BLaER1 (cell line): ENCODE measurements at regions not wholly inside any gene's neighbourhood (a gene's known extent, or its start where the extent isn't known, plus 50 kb on each side); places are given as distances from the start of the nearest gene placed in this dataset.

Experiments used
- H3K27ac ChIP-seq: shearing (Covaris generic); formaldehyde crosslinking; 2 replicates; pipeline ENCODE4 v1.8.1; 2022
- H3K27me3 ChIP-seq: shearing (Covaris generic); formaldehyde crosslinking; 2 replicates; pipeline ENCODE4 v1.8.1; 2022
- H3K36me3 ChIP-seq: shearing (Covaris generic); formaldehyde crosslinking; 2 replicates; pipeline ENCODE4 v1.8.1; 2022
- H3K4me1 ChIP-seq: shearing (Covaris generic); formaldehyde crosslinking; 2 replicates; pipeline ENCODE4 v1.8.1; 2022
- H3K4me2 ChIP-seq: shearing (Covaris generic); formaldehyde crosslinking; 2 replicates; pipeline ENCODE4 v1.8.1; 2022
- H3K4me3 ChIP-seq: shearing (Covaris generic); formaldehyde crosslinking; 2 replicates; pipeline ENCODE4 v1.8.1; 2022
- H3K9ac ChIP-seq: shearing (Covaris generic); formaldehyde crosslinking; 2 replicates; pipeline ENCODE4 v1.8.1; 2022
- H3K9me3 ChIP-seq: shearing (Covaris generic); formaldehyde crosslinking; 2 replicates; pipeline ENCODE4 v1.8.1; 2022
- H4K20me1 ChIP-seq: shearing (Covaris generic); formaldehyde crosslinking; 2 replicates; pipeline ENCODE4 v1.8.1; 2022
- Cebpa-rat ChIP-seq: shearing (Covaris generic); IDR thresholded peaks from 2 replicates; pipeline ENCODE4 v1.8.1; 2022

GRCh38 chr7:112889268-112889667, 99.1 kb upstream of the TMEM168 start:
- Histone ChIP-seq H3K27me3 (no peaks in the 10 kb centered on the region), H3K4me1 (no peaks in the 10 kb centered on the region), H3K27ac (no peak overlapping the region), H3K4me2 (no peak overlapping the region), H3K36me3 (peaks cover 58% of the 10 kb centered on the region), H3K9ac (no peak overlapping the region), H4K20me1 (peaks cover 6% of the 10 kb centered on the region; the same call in 1 of the 2 replicates), H3K4me3 (no peak overlapping the region), H3K9me3 (peaks cover 31% of the 10 kb centered on the region)
- no peak for TF ChIP-seq Cebpa-rat

- Histone ChIP-seq H3K9ac (no peak overlapping the region), H4K20me1 (peaks cover 6% of the 10 kb centered on the region; the same call in 1 of the 2 replicates), H3K27ac (no peak overlapping the region), H3K4me2 (no peak overlapping the region), H3K4me3 (no peak overlapping the region), H3K9me3 (peaks cover 34% of the 10 kb centered on the region), H3K27me3 (no peaks in the 10 kb centered on the region), H3K36me3 (peaks cover 58% of the 10 kb centered on the region), H3K4me1 (no peaks in the 10 kb centered on the region)
- TF ChIP-seq Cebpa-rat: no peak
Measured at GRCh38 chr7:112888781-112889180, 98.6 kb upstream of the TMEM168 start.

- peaks cover 31% of the 10 kb centered on the region for H3K9me3 ChIP-seq
- peaks cover 6% of the 10 kb centered on the region; the same call in 1 of the 2 replicates for H4K20me1 ChIP-seq
- H3K27ac ChIP-seq: no peak overlapping the region
- H3K4me2 ChIP-seq: no peak overlapping the region
- H3K4me1 ChIP-seq: no peaks in the 10 kb centered on the region
- no peak for TF ChIP-seq Cebpa-rat
- no peaks in the 10 kb centered on the region for H3K27me3 ChIP-seq
- no peak overlapping the region for H3K4me3 ChIP-seq
- peaks cover 51% of the 10 kb centered on the region for H3K36me3 ChIP-seq
- H3K9ac ChIP-seq: no peak overlapping the region
Measured at GRCh38 chr7:112887976-112888375, 97.8 kb upstream of the TMEM168 start.

GRCh38 chr7:112887337-112887736, 97.1 kb upstream of the TMEM168 start:
- Histone ChIP-seq H3K9me3 (peaks cover 30% of the 10 kb centered on the region), H3K27me3 (no peaks in the 10 kb centered on the region), H3K4me1 (peaks cover 2% of the 10 kb centered on the region; the same call in 1 of the 2 replicates), H3K4me3 (no peak overlapping the region), H4K20me1 (peaks cover 6% of the 10 kb centered on the region; the same call in 1 of the 2 replicates), H3K9ac (no peak overlapping the region), H3K4me2 (no peak overlapping the region), H3K36me3 (peaks cover 45% of the 10 kb centered on the region), H3K27ac (no peak overlapping the region)
- no peak for TF ChIP-seq Cebpa-rat

GRCh38 chr7:112886208-112886607, 96.0 kb upstream of the TMEM168 start:
- no peaks in the 10 kb centered on the region for H3K27me3 ChIP-seq

GRCh38 chr7:112882991-112883390, 92.8 kb upstream of the TMEM168 start:
- no peak for TF ChIP-seq Cebpa-rat
- H3K27ac ChIP-seq: no peak overlapping the region

More at GRCh38 chr7:112886208-112886607, 96.0 kb upstream of the TMEM168 start:
- Histone ChIP-seq H3K4me1 (peaks cover 6% of the 10 kb centered on the region; the same call in 1 of the 2 replicates), H3K9me3 (peaks cover 30% of the 10 kb centered on the region), H4K20me1 (peaks cover 6% of the 10 kb centered on the region; the same call in 1 of the 2 replicates), H3K4me3 (no peak overlapping the region), H3K27ac (no peak overlapping the region), H3K9ac (no peak overlapping the region), H3K36me3 (peaks cover 51% of the 10 kb centered on the region), H3K4me2 (no peak overlapping the region)
- TF ChIP-seq Cebpa-rat: no peak

GRCh38 chr7:112882511-112882910, 92.3 kb upstream of the TMEM168 start:
- no peaks in the 10 kb centered on the region for H3K27me3 ChIP-seq
- H3K36me3 ChIP-seq: peaks cover 51% of the 10 kb centered on the region
- no peak overlapping the region for H3K4me3 ChIP-seq
- no peak overlapping the region; the same call in 1 of the 2 replicates for H3K27ac ChIP-seq
- no peak overlapping the region; the same call in 1 of the 2 replicates for H3K4me2 ChIP-seq
- H3K9ac ChIP-seq: no peak overlapping the region
- peaks cover 6% of the 10 kb centered on the region; the same call in 1 of the 2 replicates for H3K4me1 ChIP-seq
- peaks cover 30% of the 10 kb centered on the region for H3K9me3 ChIP-seq
- no peak for TF ChIP-seq Cebpa-rat
- H4K20me1 ChIP-seq: no peaks in the 10 kb centered on the region

More at GRCh38 chr7:112882991-112883390, 92.8 kb upstream of the TMEM168 start:
- no peaks in the 10 kb centered on the region for H3K27me3 ChIP-seq
- no peak overlapping the region for H3K9ac ChIP-seq
- H3K4me2 ChIP-seq: no peak overlapping the region
- peaks cover 47% of the 10 kb centered on the region for H3K36me3 ChIP-seq
- peaks cover 6% of the 10 kb centered on the region; the same call in 1 of the 2 replicates for H3K4me1 ChIP-seq
- H4K20me1 ChIP-seq: no peaks in the 10 kb centered on the region
- no peak overlapping the region for H3K4me3 ChIP-seq
- peaks cover 30% of the 10 kb centered on the region for H3K9me3 ChIP-seq

- H3K4me3 ChIP-seq: no peak overlapping the region
Measured at GRCh38 chr7:112882022-112882421, 91.8 kb upstream of the TMEM168 start.

GRCh38 chr7:112880818-112881418, 90.7 kb upstream of the TMEM168 start:
- H3K9ac ChIP-seq: no peak overlapping the region
- no peak overlapping the region for H3K4me2 ChIP-seq
- no peak overlapping the region for H3K4me3 ChIP-seq
- H4K20me1 ChIP-seq: no peaks in the 10 kb centered on the region
- H3K4me1 ChIP-seq: peaks cover 6% of the 10 kb centered on the region; the same call in 1 of the 2 replicates
- H3K27ac ChIP-seq: no peak overlapping the region
- no peaks in the 10 kb centered on the region for H3K27me3 ChIP-seq
- no peak for TF ChIP-seq Cebpa-rat
- peaks cover 42% of the 10 kb centered on the region for H3K36me3 ChIP-seq
- H3K9me3 ChIP-seq: peaks cover 21% of the 10 kb centered on the region

More at GRCh38 chr7:112882022-112882421, 91.8 kb upstream of the TMEM168 start:
- Histone ChIP-seq H3K27ac (no peak overlapping the region; the same call in 1 of the 2 replicates), H3K27me3 (no peaks in the 10 kb centered on the region), H3K4me2 (no peak overlapping the region; the same call in 1 of the 2 replicates), H3K36me3 (peaks cover 52% of the 10 kb centered on the region), H4K20me1 (no peaks in the 10 kb centered on the region), H3K9me3 (peaks cover 30% of the 10 kb centered on the region), H3K4me1 (peaks cover 6% of the 10 kb centered on the region; the same call in 1 of the 2 replicates), H3K9ac (no peak overlapping the region)
- TF ChIP-seq Cebpa-rat: no peak
